H1 (cell line): ENCODE measurements at regions not wholly inside any gene's neighbourhood (a gene's known extent, or its start where the extent isn't known, plus 50 kb on each side); places are given as distances from the start of the nearest gene placed in this dataset.

Experiments used
- BRCA1 ChIP-seq: IDR thresholded peaks from 2 replicates; pipeline ENCODE4 v1.6.1; 2012; ENCODE audit warnings: low read depth, low read length, improper control_type of control experiment
- CREB1 ChIP-seq: IDR thresholded peaks from 2 replicates; pipeline ENCODE4 v1.6.1; 2012; ENCODE audit warnings: inconsistent platforms
- EGR1 ChIP-seq: IDR thresholded peaks from 2 replicates; pipeline ENCODE4 v1.6.1; 2011; ENCODE audit warnings: low read depth, low read length, borderline replicate concordance
- GTF2F1 ChIP-seq: IDR thresholded peaks from 2 replicates; pipeline ENCODE4 v1.6.1; 2012; ENCODE audit warnings: low read depth, low read length, improper control_type of control experiment, borderline replicate concordance
- JUND ChIP-seq: IDR thresholded peaks from 2 replicates; pipeline ENCODE4 v1.6.1; 2011; ENCODE audit warnings: mild to moderate bottlenecking, improper control_type of control experiment, low read length
- KDM1A ChIP-seq: fragments of 200-600, 300-600 bp; sonication (generic); IDR thresholded peaks from 2 replicates; pipeline ENCODE4 v1.7.1; 2016; ENCODE audit warnings: mild to moderate bottlenecking, low read length, borderline replicate concordance
- RNF2 ChIP-seq: fragments of 200-900, 300-1000 bp; sonication (generic); IDR thresholded peaks from 2 replicates; pipeline ENCODE4 v1.7.1; 2016; ENCODE audit warnings: borderline replicate concordance, low read depth, mild to moderate bottlenecking, antibody characterized with exemption, low read length; ENCODE audit not compliant: poor library complexity, severe bottlenecking; ENCODE audit errors: missing control alignments
- SP1 ChIP-seq: IDR thresholded peaks from 2 replicates; pipeline ENCODE4 v1.6.1; 2011; ENCODE audit warnings: low read depth, low read length
- YY1 ChIP-seq: IDR thresholded peaks from 2 replicates; pipeline ENCODE4 v1.6.1; 2011; ENCODE audit warnings: low read depth, mild to moderate bottlenecking, low read length
- TF ChIP-seq, protein P1 (sequence below): IDR thresholded peaks from 2 replicates; pipeline ENCODE4 v1.6.1; 2012; ENCODE audit warnings: inconsistent platforms
- TF ChIP-seq, protein P2 (sequence below): fragments of 300-600 bp; sonication (generic); IDR thresholded peaks from 2 replicates; pipeline ENCODE4 v1.7.1; 2012; ENCODE audit warnings: low read length, moderate library complexity, mild to moderate bottlenecking, inconsistent platforms; ENCODE audit not compliant: insufficient replicate concordance
- TF ChIP-seq, protein P3 (sequence below), 3 experiments: IDR thresholded peaks; 1 replicate in 2 of 3; 2 replicates in 1 of 3; pipeline versions ENCODE4 v1.5.1 to v1.6.1; 2011; ENCODE audit warnings: low read length in 3 of 3, mild to moderate bottlenecking in 3 of 3, inconsistent platforms in 2 of 3, low read depth in 1 of 3, moderate library complexity in 1 of 3; ENCODE audit not compliant: insufficient read depth in 1 of 3; ENCODE audit errors: control extremely low read depth in 1 of 3

DNA sequence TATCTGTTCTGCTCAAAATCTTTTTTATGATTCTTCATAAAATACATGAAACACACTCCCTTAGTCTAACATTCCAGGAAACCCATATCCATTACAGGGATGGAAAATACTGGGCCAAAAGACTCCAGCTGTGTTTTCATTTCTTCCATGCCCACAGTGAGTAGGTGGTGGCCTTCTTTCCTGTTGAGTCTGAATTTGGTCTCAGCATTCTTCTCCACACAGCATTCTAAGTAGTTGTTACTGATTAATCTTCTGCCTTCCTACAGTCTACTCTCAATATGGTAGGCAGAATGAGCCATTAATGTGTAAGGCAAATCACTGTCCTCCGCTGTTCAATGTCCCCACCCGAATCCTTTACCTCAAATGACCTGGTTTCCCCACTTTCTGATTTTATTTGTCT lies 370.6 kb upstream of the RPS6KA3 start:
- TF ChIP-seq, protein P1, sequence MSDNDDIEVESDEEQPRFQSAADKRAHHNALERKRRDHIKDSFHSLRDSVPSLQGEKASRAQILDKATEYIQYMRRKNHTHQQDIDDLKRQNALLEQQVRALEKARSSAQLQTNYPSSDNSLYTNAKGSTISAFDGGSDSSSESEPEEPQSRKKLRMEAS: no peak
- TF ChIP-seq BRCA1 (no peak), EGR1 (no peak), GTF2F1 (no peak), KDM1A (no peak), SP1 (no peak), RNF2 (no peak), CREB1 (no peak), YY1 (no peak), JUND (no peak)
- TF ChIP-seq, protein P2, sequence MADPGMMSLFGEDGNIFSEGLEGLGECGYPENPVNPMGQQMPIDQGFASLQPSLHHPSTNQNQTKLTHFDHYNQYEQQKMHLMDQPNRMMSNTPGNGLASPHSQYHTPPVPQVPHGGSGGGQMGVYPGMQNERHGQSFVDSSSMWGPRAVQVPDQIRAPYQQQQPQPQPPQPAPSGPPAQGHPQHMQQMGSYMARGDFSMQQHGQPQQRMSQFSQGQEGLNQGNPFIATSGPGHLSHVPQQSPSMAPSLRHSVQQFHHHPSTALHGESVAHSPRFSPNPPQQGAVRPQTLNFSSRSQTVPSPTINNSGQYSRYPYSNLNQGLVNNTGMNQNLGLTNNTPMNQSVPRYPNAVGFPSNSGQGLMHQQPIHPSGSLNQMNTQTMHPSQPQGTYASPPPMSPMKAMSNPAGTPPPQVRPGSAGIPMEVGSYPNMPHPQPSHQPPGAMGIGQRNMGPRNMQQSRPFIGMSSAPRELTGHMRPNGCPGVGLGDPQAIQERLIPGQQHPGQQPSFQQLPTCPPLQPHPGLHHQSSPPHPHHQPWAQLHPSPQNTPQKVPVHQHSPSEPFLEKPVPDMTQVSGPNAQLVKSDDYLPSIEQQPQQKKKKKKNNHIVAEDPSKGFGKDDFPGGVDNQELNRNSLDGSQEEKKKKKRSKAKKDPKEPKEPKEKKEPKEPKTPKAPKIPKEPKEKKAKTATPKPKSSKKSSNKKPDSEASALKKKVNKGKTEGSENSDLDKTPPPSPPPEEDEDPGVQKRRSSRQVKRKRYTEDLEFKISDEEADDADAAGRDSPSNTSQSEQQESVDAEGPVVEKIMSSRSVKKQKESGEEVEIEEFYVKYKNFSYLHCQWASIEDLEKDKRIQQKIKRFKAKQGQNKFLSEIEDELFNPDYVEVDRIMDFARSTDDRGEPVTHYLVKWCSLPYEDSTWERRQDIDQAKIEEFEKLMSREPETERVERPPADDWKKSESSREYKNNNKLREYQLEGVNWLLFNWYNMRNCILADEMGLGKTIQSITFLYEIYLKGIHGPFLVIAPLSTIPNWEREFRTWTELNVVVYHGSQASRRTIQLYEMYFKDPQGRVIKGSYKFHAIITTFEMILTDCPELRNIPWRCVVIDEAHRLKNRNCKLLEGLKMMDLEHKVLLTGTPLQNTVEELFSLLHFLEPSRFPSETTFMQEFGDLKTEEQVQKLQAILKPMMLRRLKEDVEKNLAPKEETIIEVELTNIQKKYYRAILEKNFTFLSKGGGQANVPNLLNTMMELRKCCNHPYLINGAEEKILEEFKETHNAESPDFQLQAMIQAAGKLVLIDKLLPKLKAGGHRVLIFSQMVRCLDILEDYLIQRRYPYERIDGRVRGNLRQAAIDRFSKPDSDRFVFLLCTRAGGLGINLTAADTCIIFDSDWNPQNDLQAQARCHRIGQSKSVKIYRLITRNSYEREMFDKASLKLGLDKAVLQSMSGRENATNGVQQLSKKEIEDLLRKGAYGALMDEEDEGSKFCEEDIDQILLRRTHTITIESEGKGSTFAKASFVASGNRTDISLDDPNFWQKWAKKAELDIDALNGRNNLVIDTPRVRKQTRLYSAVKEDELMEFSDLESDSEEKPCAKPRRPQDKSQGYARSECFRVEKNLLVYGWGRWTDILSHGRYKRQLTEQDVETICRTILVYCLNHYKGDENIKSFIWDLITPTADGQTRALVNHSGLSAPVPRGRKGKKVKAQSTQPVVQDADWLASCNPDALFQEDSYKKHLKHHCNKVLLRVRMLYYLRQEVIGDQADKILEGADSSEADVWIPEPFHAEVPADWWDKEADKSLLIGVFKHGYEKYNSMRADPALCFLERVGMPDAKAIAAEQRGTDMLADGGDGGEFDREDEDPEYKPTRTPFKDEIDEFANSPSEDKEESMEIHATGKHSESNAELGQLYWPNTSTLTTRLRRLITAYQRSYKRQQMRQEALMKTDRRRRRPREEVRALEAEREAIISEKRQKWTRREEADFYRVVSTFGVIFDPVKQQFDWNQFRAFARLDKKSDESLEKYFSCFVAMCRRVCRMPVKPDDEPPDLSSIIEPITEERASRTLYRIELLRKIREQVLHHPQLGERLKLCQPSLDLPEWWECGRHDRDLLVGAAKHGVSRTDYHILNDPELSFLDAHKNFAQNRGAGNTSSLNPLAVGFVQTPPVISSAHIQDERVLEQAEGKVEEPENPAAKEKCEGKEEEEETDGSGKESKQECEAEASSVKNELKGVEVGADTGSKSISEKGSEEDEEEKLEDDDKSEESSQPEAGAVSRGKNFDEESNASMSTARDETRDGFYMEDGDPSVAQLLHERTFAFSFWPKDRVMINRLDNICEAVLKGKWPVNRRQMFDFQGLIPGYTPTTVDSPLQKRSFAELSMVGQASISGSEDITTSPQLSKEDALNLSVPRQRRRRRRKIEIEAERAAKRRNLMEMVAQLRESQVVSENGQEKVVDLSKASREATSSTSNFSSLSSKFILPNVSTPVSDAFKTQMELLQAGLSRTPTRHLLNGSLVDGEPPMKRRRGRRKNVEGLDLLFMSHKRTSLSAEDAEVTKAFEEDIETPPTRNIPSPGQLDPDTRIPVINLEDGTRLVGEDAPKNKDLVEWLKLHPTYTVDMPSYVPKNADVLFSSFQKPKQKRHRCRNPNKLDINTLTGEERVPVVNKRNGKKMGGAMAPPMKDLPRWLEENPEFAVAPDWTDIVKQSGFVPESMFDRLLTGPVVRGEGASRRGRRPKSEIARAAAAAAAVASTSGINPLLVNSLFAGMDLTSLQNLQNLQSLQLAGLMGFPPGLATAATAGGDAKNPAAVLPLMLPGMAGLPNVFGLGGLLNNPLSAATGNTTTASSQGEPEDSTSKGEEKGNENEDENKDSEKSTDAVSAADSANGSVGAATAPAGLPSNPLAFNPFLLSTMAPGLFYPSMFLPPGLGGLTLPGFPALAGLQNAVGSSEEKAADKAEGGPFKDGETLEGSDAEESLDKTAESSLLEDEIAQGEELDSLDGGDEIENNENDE: no peak
- TF ChIP-seq, protein P3, sequence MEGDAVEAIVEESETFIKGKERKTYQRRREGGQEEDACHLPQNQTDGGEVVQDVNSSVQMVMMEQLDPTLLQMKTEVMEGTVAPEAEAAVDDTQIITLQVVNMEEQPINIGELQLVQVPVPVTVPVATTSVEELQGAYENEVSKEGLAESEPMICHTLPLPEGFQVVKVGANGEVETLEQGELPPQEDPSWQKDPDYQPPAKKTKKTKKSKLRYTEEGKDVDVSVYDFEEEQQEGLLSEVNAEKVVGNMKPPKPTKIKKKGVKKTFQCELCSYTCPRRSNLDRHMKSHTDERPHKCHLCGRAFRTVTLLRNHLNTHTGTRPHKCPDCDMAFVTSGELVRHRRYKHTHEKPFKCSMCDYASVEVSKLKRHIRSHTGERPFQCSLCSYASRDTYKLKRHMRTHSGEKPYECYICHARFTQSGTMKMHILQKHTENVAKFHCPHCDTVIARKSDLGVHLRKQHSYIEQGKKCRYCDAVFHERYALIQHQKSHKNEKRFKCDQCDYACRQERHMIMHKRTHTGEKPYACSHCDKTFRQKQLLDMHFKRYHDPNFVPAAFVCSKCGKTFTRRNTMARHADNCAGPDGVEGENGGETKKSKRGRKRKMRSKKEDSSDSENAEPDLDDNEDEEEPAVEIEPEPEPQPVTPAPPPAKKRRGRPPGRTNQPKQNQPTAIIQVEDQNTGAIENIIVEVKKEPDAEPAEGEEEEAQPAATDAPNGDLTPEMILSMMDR (IDR thresholded peaks at IDR 0.05; ENCODE audit: control extremely low read depth in 1 of 3, insufficient read depth in 1 of 3, low read depth in 1 of 3, low read length in 3 of 3): no peak
